GM23338 (cell line): ENCODE measurements at regions not wholly inside any gene's neighbourhood (a gene's known extent, or its start where the extent isn't known, plus 50 kb on each side); places are given as distances from the start of the nearest gene placed in this dataset.

Source experiments
- ATAC-seq: fragments of 200-7000 bp; cut with Tn5 transposase; 3 replicates; pipeline ENCODE4 v1.9.1; 2020
- DNase-seq: peaks from one replicate; pipeline ENCODE4 v3.0.0-alpha.2; 2015; ENCODE audit warnings: low spot score
- H2AFZ ChIP-seq: fragments of 200-600 bp; sonication (generic); 2 replicates; pipeline ENCODE4 v1.8.0; 2016; ENCODE audit warnings: antibody characterized with exemption, mild to moderate bottlenecking, moderate library complexity
- H3F3A ChIP-seq: fragments of 200-600 bp; sonication (generic); replicated peaks from 2 replicates; pipeline ENCODE4 v1.8.0; 2017; ENCODE audit warnings: antibody characterized with exemption, mixed run types, low read depth
- H3K27ac ChIP-seq: fragments of 200-600 bp; sonication (generic); 2 replicates; pipeline ENCODE4 v1.6.1; 2016; ENCODE audit warnings: low read depth
- H3K27me3 ChIP-seq: fragments of 200-600 bp; sonication (generic); 2 replicates; pipeline ENCODE4 v1.8.0; 2016; ENCODE audit warnings: mild to moderate bottlenecking, mixed run types, moderate library complexity; ENCODE audit not compliant: insufficient read depth
- H3K36me3 ChIP-seq: fragments of 200-600 bp; sonication (generic); 2 replicates; pipeline ENCODE4 v1.8.0; 2016; ENCODE audit warnings: mild to moderate bottlenecking; ENCODE audit not compliant: insufficient read depth
- H3K4me1 ChIP-seq: fragments of 200-600 bp; sonication (generic); 2 replicates; pipeline ENCODE4 v1.8.0; 2016; ENCODE audit warnings: mild to moderate bottlenecking, moderate library complexity; ENCODE audit not compliant: insufficient read depth
- H3K4me2 ChIP-seq: fragments of 200-600 bp; sonication (generic); 2 replicates; pipeline ENCODE4 v1.7.1; 2017; ENCODE audit warnings: mixed run types
- H3K4me3 ChIP-seq: fragments of 200-600 bp; sonication (generic); 2 replicates; pipeline ENCODE4 v1.6.1; 2016; ENCODE audit warnings: mixed run types
- H3K79me2 ChIP-seq: fragments of 200-600 bp; sonication (generic); replicated peaks from 2 replicates; pipeline ENCODE4 v1.8.0; 2017; ENCODE audit warnings: mild to moderate bottlenecking; ENCODE audit not compliant: insufficient read depth
- H3K9me2 ChIP-seq: fragments of 200-600 bp; sonication (generic); 2 replicates; pipeline ENCODE4 v1.8.0; 2017; ENCODE audit not compliant: insufficient read depth
- H4K20me1 ChIP-seq: fragments of 200-600 bp; sonication (generic); replicated peaks from 2 replicates; pipeline ENCODE4 v1.8.0; 2017; ENCODE audit warnings: mild to moderate bottlenecking; ENCODE audit not compliant: insufficient read depth
- H3K27ac Mint-ChIP-seq: 2 replicates; pipeline ENCODE4 v1.8.0; 2020; ENCODE audit warnings: inconsistent platforms, mild to moderate bottlenecking, moderate library complexity, mixed read lengths
- H3K27me3 Mint-ChIP-seq: 3 replicates; pipeline ENCODE4 v1.8.0; 2022; ENCODE audit warnings: low read depth, mild to moderate bottlenecking, moderate library complexity, mixed read lengths, inconsistent platforms; ENCODE audit not compliant: insufficient read depth, poor library complexity
- H3K36me3 Mint-ChIP-seq: 3 replicates; pipeline ENCODE4 v1.8.0; 2021; ENCODE audit warnings: low read depth, mild to moderate bottlenecking, inconsistent platforms, moderate library complexity, mixed read lengths
- H3K4me1 Mint-ChIP-seq: 3 replicates; pipeline ENCODE4 v1.8.0; 2020; ENCODE audit warnings: mild to moderate bottlenecking, inconsistent platforms, mixed read lengths
- H3K4me3 Mint-ChIP-seq: 3 replicates; pipeline ENCODE4 v1.8.0; 2021; ENCODE audit warnings: moderate library complexity, mild to moderate bottlenecking, inconsistent platforms, mixed read lengths
- H3K9me3 Mint-ChIP-seq: 3 replicates; pipeline ENCODE4 v1.8.0; 2020; ENCODE audit warnings: moderate library complexity, mild to moderate bottlenecking, inconsistent platforms, mixed read lengths
- CREB1 ChIP-seq: fragments of 250-450 bp; sonication (Bioruptor Pico); IDR thresholded peaks from 2 replicates; pipeline ENCODE4 v1.5.0; 2020; ENCODE audit warnings: low read depth, mild to moderate bottlenecking, moderate library complexity
- EZH2 ChIP-seq: fragments of 200-600 bp; sonication (generic); IDR thresholded peaks from one replicate; pipeline ENCODE4 v1.8.0; 2017; ENCODE audit warnings: antibody characterized with exemption, mild to moderate bottlenecking, low read depth; ENCODE audit not compliant: unreplicated experiment
- JUNB ChIP-seq: IDR thresholded peaks from one replicate; pipeline ENCODE4 v1.6.1; 2016; ENCODE audit warnings: antibody characterized with exemption; ENCODE audit not compliant: unreplicated experiment
- NANOG ChIP-seq: IDR thresholded peaks from 2 replicates; pipeline ENCODE4 v1.6.1; 2016; ENCODE audit warnings: antibody characterized with exemption, borderline replicate concordance
- POLR2AphosphoS5 ChIP-seq: IDR thresholded peaks from 2 replicates; pipeline ENCODE4 v1.6.1; 2016; ENCODE audit warnings: antibody characterized with exemption, low read depth
- ZNF114 ChIP-seq: fragments of 250-450 bp; sonication (Bioruptor Pico); IDR thresholded peaks from 2 replicates; pipeline ENCODE4 v1.5.0; 2020; ENCODE audit warnings: mild to moderate bottlenecking, moderate library complexity
- ZNF331 ChIP-seq: fragments of 250-450 bp; sonication (Bioruptor Pico); IDR thresholded peaks from 2 replicates; pipeline ENCODE4 v1.5.0; 2020; ENCODE audit warnings: low read depth, mild to moderate bottlenecking, moderate library complexity
- TF ChIP-seq, protein P1 (sequence below), 2 experiments: fragments of 200-600 bp in 1 of 2; sonication (generic) in 1 of 2; conservative IDR thresholded peaks; 2 replicates each; pipeline versions ENCODE4 v1.5.1 to v1.6.1; 2016 to 2017; ENCODE audit warnings: antibody characterized with exemption in 2 of 2, low read depth in 2 of 2, mild to moderate bottlenecking in 2 of 2, moderate library complexity in 1 of 2
- TF ChIP-seq, protein P2 (sequence below): fragments of 250-450 bp; sonication (Bioruptor Pico); IDR thresholded peaks from 2 replicates; pipeline ENCODE4 v1.5.0; 2020; ENCODE audit warnings: mild to moderate bottlenecking, moderate library complexity

DNA sequence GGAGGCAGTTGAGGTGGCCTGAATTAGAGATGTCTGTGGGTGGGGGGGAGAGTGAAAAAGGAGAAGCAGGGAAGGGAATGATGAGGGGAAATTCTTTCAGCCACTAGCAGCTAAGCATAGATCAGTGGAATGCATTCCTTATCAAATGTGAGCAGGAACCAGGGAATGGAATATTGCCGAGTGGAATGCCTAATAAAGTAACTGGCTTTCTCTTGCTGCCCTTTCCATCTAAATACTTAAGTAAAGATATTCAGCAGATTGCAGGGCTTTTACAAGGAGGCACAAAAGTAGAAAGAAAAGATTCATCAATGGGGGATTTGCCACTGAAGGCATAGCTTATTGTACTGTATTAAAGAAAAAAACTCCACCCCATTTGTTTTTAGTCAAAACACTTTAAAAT, 263.0 kb upstream of the RPS6KA3 start:
- Histone ChIP-seq H3K4me3 (no peak overlapping the region), H4K20me1 (no peaks in the 10 kb centered on the region), H3K27ac (no peak overlapping the region), H3F3A (no peaks in the 10 kb centered on the region), H2AFZ (no peak overlapping the region), H3K4me1 (peaks cover 3% of the 10 kb centered on the region; the same call in 1 of the 2 replicates), H3K4me2 (peak overlapping the region; percentile 19; the same call in 1 of the 2 replicates), H3K79me2 (no peaks in the 10 kb centered on the region), H3K36me3 (no peaks in the 10 kb centered on the region), H3K9me2 (no peaks in the 10 kb centered on the region), H3K27me3 (no peaks in the 10 kb centered on the region)
- Mint-ChIP-seq H3K9me3 (no peaks in the 10 kb centered on the region), H3K4me1 (peaks cover 16% of the 10 kb centered on the region; the same call in 2 of the 3 replicates), H3K27ac (no peak overlapping the region), H3K4me3 (no peak overlapping the region), H3K27me3 (no peaks in the 10 kb centered on the region), H3K36me3 (no peaks in the 10 kb centered on the region)
- no peak for ATAC-seq
- TF ChIP-seq, protein P1, sequence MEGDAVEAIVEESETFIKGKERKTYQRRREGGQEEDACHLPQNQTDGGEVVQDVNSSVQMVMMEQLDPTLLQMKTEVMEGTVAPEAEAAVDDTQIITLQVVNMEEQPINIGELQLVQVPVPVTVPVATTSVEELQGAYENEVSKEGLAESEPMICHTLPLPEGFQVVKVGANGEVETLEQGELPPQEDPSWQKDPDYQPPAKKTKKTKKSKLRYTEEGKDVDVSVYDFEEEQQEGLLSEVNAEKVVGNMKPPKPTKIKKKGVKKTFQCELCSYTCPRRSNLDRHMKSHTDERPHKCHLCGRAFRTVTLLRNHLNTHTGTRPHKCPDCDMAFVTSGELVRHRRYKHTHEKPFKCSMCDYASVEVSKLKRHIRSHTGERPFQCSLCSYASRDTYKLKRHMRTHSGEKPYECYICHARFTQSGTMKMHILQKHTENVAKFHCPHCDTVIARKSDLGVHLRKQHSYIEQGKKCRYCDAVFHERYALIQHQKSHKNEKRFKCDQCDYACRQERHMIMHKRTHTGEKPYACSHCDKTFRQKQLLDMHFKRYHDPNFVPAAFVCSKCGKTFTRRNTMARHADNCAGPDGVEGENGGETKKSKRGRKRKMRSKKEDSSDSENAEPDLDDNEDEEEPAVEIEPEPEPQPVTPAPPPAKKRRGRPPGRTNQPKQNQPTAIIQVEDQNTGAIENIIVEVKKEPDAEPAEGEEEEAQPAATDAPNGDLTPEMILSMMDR (conservative IDR thresholded peaks at IDR 0.05; ENCODE audit: low read depth in 2 of 2), result no peak
- TF ChIP-seq POLR2AphosphoS5 (no peak), NANOG (no peak), EZH2 (no peak), ZNF114 (CRISPR knock-in tag) (no peak), ZNF331 (CRISPR knock-in tag) (no peak), CREB1 (CRISPR knock-in tag) (no peak)
- no peak for DNase-seq

DNA sequence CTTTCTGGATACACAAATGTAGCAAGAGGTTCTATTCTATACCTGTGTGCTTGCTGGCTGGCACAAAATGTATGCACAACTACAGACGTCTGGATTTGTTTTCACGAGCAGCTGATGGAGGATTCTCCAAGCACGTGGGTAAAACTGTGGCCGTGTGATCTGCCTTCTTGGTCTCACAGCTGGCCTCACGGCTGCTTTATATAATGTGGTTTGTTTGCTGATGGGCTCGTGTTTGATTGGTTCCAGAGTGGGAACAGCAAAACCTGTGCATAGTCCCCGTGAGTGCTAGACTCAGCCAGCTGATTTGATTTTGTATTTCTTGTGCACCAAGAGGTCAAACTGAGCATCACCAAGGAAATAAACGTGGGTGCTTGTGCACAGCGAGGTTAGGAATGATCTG, 262.6 kb upstream of the RPS6KA3 start:
- Mint-ChIP-seq H3K9me3 (no peaks in the 10 kb centered on the region), H3K27me3 (no peaks in the 10 kb centered on the region), H3K27ac (no peak overlapping the region), H3K36me3 (no peaks in the 10 kb centered on the region), H3K4me3 (no peak overlapping the region), H3K4me1 (peaks cover 16% of the 10 kb centered on the region; the same call in 2 of the 3 replicates)
- Histone ChIP-seq H3K4me2 (no peak overlapping the region), H3K4me1 (peaks cover 3% of the 10 kb centered on the region; the same call in 1 of the 2 replicates), H2AFZ (no peak overlapping the region), H3F3A (no peaks in the 10 kb centered on the region), H3K27me3 (no peaks in the 10 kb centered on the region), H3K36me3 (no peaks in the 10 kb centered on the region), H3K79me2 (no peaks in the 10 kb centered on the region), H4K20me1 (no peaks in the 10 kb centered on the region), H3K9me2 (no peaks in the 10 kb centered on the region), H3K4me3 (no peak overlapping the region), H3K27ac (no peak overlapping the region)
- TF ChIP-seq, protein P2, sequence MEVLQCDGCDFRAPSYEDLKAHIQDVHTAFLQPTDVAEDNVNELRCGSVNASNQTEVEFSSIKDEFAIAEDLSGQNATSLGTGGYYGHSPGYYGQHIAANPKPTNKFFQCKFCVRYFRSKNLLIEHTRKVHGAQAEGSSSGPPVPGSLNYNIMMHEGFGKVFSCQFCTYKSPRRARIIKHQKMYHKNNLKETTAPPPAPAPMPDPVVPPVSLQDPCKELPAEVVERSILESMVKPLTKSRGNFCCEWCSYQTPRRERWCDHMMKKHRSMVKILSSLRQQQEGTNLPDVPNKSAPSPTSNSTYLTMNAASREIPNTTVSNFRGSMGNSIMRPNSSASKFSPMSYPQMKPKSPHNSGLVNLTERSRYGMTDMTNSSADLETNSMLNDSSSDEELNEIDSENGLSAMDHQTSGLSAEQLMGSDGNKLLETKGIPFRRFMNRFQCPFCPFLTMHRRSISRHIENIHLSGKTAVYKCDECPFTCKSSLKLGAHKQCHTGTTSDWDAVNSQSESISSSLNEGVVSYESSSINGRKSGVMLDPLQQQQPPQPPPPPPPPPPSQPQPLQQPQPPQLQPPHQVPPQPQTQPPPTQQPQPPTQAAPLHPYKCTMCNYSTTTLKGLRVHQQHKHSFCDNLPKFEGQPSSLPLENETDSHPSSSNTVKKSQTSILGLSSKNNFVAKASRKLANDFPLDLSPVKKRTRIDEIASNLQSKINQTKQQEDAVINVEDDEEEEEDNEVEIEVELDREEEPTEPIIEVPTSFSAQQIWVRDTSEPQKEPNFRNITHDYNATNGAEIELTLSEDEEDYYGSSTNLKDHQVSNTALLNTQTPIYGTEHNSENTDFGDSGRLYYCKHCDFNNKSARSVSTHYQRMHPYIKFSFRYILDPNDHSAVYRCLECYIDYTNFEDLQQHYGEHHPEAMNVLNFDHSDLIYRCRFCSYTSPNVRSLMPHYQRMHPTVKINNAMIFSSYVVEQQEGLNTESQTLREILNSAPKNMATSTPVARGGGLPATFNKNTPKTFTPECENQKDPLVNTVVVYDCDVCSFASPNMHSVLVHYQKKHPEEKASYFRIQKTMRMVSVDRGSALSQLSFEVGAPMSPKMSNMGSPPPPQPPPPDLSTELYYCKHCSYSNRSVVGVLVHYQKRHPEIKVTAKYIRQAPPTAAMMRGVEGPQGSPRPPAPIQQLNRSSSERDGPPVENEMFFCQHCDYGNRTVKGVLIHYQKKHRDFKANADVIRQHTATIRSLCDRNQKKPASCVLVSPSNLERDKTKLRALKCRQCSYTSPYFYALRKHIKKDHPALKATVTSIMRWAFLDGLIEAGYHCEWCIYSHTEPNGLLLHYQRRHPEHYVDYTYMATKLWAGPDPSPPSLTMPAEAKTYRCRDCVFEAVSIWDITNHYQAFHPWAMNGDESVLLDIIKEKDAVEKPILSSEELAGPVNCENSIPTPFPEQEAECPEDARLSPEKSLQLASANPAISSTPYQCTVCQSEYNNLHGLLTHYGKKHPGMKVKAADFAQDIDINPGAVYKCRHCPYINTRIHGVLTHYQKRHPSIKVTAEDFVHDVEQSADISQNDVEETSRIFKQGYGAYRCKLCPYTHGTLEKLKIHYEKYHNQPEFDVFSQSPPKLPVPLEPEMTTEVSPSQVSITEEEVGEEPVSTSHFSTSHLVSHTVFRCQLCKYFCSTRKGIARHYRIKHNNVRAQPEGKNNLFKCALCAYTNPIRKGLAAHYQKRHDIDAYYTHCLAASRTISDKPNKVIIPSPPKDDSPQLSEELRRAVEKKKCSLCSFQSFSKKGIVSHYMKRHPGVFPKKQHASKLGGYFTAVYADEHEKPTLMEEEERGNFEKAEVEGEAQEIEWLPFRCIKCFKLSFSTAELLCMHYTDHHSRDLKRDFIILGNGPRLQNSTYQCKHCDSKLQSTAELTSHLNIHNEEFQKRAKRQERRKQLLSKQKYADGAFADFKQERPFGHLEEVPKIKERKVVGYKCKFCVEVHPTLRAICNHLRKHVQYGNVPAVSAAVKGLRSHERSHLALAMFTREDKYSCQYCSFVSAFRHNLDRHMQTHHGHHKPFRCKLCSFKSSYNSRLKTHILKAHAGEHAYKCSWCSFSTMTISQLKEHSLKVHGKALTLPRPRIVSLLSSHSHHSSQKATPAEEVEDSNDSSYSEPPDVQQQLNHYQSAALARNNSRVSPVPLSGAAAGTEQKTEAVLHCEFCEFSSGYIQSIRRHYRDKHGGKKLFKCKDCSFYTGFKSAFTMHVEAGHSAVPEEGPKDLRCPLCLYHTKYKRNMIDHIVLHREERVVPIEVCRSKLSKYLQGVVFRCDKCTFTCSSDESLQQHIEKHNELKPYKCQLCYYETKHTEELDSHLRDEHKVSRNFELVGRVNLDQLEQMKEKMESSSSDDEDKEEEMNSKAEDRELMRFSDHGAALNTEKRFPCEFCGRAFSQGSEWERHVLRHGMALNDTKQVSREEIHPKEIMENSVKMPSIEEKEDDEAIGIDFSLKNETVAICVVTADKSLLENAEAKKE, result no peak
- TF ChIP-seq JUNB (no peak), POLR2AphosphoS5 (no peak), ZNF114 (CRISPR knock-in tag) (no peak)
- DNase-seq (no peak), ATAC-seq (no peak)
